Adrenal gland (tissue), 5 donors: ENCODE measurements at regions not wholly inside any gene's neighbourhood (a gene's known extent, or its start where the extent isn't known, plus 50 kb on each side); places are given as distances from the start of the nearest gene placed in this dataset.

ENCODE experiments used
- CTCF ChIP-seq, 6 experiments: fragments of 450-650 bp in 4 of 6; fragments of 200-600 bp in 2 of 6; sonication (generic) in 1 of 6; IDR thresholded peaks; 1 replicate in 5 of 6; 2 replicates in 1 of 6; pipeline versions ENCODE4 v1.5.1 to v1.8.0; 2016 to 2021; ENCODE audit warnings: antibody characterized with exemption in 6 of 6, mild to moderate bottlenecking in 2 of 6, moderate library complexity in 1 of 6
- POLR2A ChIP-seq, 2 donors: fragments of 450-650 bp; IDR thresholded peaks; one replicate each; pipeline ENCODE4 v1.6.1; 2017; ENCODE audit warnings: antibody characterized with exemption in 2 of 2, mild to moderate bottlenecking in 2 of 2, moderate library complexity in 1 of 2
- donor health status: DM: no; HTN: no; CAD: no.

DNA sequence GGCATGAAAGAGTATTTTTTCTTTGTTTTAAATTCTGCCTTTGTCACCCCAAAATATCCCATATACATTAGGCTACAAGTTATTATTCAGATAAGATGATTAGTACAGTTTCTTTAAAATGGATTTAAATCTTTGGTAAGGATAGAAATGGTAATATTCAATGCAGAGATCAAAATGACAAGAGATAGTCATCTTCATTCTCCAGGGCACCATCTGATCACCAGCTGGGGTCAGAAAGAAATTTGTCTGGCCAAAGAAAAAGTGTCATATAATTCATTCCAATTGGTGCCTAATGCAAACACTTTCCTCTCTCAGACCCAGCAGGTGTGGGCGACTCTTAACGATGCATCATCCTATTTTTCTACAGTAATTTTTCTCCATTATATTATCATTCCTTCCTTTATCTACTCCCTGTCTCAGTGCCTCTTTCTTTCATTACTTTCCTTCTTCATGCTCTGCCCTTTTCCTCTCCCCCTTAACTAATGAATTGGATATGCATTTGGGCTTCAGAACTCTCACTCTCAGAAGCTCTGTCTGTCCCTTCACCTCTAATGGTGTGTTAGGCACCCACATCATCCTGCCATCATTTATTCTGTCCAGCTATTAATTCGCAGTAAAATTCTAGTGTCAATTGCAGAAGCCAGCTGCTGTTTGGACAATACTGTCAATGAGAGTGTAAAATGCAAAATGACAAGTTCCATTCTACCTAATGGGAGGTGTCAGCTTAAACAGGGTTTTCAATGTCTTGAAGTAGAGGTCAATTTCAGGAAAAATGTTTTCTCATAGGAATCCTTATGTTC, 570.5 kb downstream of the TDRD15 start:
- TF ChIP-seq CTCF (IDR thresholded peaks at IDR 0.05) (no peak), POLR2A (IDR thresholded peaks at IDR 0.05) (no peak)
